GM23248 (cell line): ENCODE measurements at regions not wholly inside any gene's neighbourhood (a gene's known extent, or its start where the extent isn't known, plus 50 kb on each side); places are given as distances from the start of the nearest gene placed in this dataset.

Source experiments
- EZH2 ChIP-seq: fragments of 200-600 bp; sonication (generic); IDR thresholded peaks from 2 replicates; pipeline ENCODE4 v1.6.1; 2018; ENCODE audit warnings: antibody characterized with exemption, mild to moderate bottlenecking; ENCODE audit not compliant: insufficient read depth, poor library complexity, severe bottlenecking
- EZH2phosphoT487 ChIP-seq: fragments of 200-600 bp; sonication (generic); IDR thresholded peaks from 2 replicates; pipeline ENCODE4 v1.6.1; 2018; ENCODE audit warnings: antibody characterized with exemption, moderate library complexity, mild to moderate bottlenecking, low read depth; ENCODE audit not compliant: insufficient read depth

DNA sequence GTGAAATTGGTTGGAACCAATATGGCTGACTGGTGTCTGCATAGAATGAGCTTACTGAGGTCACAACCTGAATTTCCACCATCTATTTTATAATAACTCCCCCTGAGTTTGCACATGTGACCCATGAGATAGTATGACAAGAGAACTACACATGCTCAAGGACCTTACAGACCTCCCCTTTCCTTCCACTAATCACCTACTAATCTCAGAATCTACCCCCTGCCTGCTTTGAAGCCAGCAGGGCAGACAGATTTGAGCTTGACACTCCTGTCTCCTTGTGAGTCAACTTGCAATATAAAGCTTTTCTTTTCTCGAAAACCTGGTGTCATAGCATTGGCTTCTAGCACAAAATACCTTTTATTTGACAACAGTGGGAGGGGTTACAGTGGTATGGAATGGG is 248.4 kb downstream of the RFC3 start:
- TF ChIP-seq EZH2: no peak
- no peak for TF ChIP-seq EZH2phosphoT487
